ENCODE measurements at regions not wholly inside any gene's neighbourhood (a gene's known extent, or its start where the extent isn't known, plus 50 kb on each side); places are given as distances from the start of the nearest gene placed in this dataset.

DNA sequence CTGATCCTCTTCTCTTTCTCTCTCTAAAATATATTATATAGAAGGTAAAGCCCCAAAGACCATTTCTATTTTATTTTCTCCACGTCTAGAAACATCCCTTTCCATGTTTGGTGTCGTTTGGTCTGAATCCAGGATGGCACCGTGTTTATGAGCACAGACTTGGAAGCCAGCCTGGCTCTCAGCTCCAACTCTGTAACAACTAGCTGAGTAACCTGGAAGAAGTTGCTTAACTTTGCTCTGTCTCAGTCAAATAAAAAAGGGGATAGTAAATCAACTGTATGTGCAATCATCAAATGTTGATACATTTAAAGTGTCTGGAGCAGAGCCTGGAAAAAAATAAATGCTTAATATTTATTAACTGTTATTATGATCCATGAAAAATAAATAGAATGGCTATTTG lies 249.8 kb upstream of the MAF start:
- TF ChIP-seq EZH2 (IDR thresholded peaks at IDR 0.05; ENCODE audit: borderline replicate concordance, insufficient read depth, low read depth, low read length, poor library complexity, severe bottlenecking) = no peak
- TF ChIP-seq, protein P1, sequence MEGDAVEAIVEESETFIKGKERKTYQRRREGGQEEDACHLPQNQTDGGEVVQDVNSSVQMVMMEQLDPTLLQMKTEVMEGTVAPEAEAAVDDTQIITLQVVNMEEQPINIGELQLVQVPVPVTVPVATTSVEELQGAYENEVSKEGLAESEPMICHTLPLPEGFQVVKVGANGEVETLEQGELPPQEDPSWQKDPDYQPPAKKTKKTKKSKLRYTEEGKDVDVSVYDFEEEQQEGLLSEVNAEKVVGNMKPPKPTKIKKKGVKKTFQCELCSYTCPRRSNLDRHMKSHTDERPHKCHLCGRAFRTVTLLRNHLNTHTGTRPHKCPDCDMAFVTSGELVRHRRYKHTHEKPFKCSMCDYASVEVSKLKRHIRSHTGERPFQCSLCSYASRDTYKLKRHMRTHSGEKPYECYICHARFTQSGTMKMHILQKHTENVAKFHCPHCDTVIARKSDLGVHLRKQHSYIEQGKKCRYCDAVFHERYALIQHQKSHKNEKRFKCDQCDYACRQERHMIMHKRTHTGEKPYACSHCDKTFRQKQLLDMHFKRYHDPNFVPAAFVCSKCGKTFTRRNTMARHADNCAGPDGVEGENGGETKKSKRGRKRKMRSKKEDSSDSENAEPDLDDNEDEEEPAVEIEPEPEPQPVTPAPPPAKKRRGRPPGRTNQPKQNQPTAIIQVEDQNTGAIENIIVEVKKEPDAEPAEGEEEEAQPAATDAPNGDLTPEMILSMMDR (IDR thresholded peaks at IDR 0.05) = no peak
- Histone ChIP-seq H3K79me2 (ENCODE audit: control insufficient read depth, insufficient read depth, low read length) (no peaks in the 10 kb centered on the region), H3K27ac (ENCODE audit: low read length in 2 of 2) (no peak overlapping the region), H3K9ac (ENCODE audit: low read length) (no peak overlapping the region), H3K27me3 (replicated peaks in 1 of 4; ENCODE audit: control extremely low read depth in 1 of 4, control insufficient read depth in 3 of 4, insufficient read depth in 4 of 4, low read length in 3 of 4) (no peaks in the 10 kb centered on the region), H3K4me1 (ENCODE audit: control insufficient read depth in 2 of 2, insufficient read depth in 2 of 2, low read length in 2 of 2) (no peaks in the 10 kb centered on the region), H3K4me3 (ENCODE audit: control extremely low read depth in 1 of 5, extremely low read depth in 1 of 5, insufficient read depth in 1 of 5, low read depth in 2 of 5, low read length in 4 of 5) (no peak overlapping the region), H3K4me2 (replicated peaks; ENCODE audit: low read depth, low read length, poor library complexity, severe bottlenecking) (no peak overlapping the region), H2AFZ (ENCODE audit: insufficient read depth, low read depth, low read length, poor library complexity, severe bottlenecking) (no peak overlapping the region), H3K9me3 (ENCODE audit: control extremely low read depth in 1 of 3, control insufficient read depth in 2 of 3, insufficient read depth in 1 of 3, low read length in 2 of 3) (peaks cover 0 to 3% (median under 1%) of the 10 kb centered on the region in 3 donors), H3K36me3 (replicated peaks in 1 of 2; ENCODE audit: control extremely low read depth in 1 of 2, control insufficient read depth in 1 of 2, extremely low read depth in 1 of 2, insufficient read depth in 2 of 2, low read length in 1 of 2) (no peaks in the 10 kb centered on the region), H4K20me1 (ENCODE audit: control insufficient read depth, insufficient read depth, low read length, poor library complexity, severe bottlenecking) (no peaks in the 10 kb centered on the region)
- no peaks in the 10 kb centered on the region for H3K4me1 Mint-ChIP-seq
- ChIA-PET CTCF (interaction anchor here (1.1 kb wide), 1 partner anchor 440 kb away, joined by 3 read pairs; no protein-coding TSS in a partner anchor), POLR2A (no interaction called here)
- H3K9me3 Mint-ChIP-seq (ENCODE audit: insufficient read depth) = peaks cover 7% of the 10 kb centered on the region
- intact Hi-C loops (cut with micrococcal nuclease) = no loop called here
- no peak overlapping the region for H3K27ac Mint-ChIP-seq
- ATAC-seq (ENCODE audit: low read depth) = no peak
- H3K27me3 Mint-ChIP-seq = no peaks in the 10 kb centered on the region
- 84% methylated on average over 3 of the region's 3 CpGs for WGBS (ENCODE audit: insufficient coverage)
- H3K4me3 Mint-ChIP-seq = no peak overlapping the region
- no peak for DNase-seq

DNA sequence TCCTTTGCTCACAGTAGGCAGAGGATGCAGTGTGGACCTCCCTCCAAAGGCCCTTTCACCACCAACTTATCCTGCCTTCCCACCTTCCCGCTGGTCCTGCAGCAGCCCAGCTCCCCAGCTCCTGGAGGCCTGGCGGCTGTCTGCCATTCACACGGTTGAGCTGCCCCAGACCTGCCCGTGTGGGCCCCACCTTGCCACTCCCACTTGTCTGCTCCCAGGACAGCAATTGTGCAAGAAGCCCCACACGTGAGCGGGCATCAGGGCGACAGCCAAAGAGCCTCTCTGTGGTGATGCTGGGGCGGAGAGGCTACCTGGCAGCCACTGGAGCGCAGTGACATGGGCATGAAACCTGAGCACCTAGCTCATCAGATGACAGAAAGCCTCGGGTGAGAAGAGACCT lies 248.6 kb upstream of the MAF start:
- H3K4me1 ChIP-seq (ENCODE audit: control insufficient read depth in 2 of 2, insufficient read depth in 2 of 2, low read length in 2 of 2) = no peaks in the 10 kb centered on the region
- no peak overlapping the region for H3K27ac ChIP-seq (ENCODE audit: low read length in 2 of 2)
- peaks cover 0 to 3% (median 0%) of the 10 kb centered on the region in 3 donors for H3K9me3 ChIP-seq (ENCODE audit: control extremely low read depth in 1 of 3, control insufficient read depth in 2 of 3, insufficient read depth in 1 of 3, low read length in 2 of 3)
- WGBS (ENCODE audit: insufficient coverage) = 86% methylated on average over 10 of the region's 10 CpGs
- no peaks in the 10 kb centered on the region for H3K36me3 ChIP-seq (replicated peaks in 1 of 2; ENCODE audit: control extremely low read depth in 1 of 2, control insufficient read depth in 1 of 2, extremely low read depth in 1 of 2, insufficient read depth in 2 of 2, low read length in 1 of 2)
- CTCF ChIA-PET = interaction anchor here (0.5 kb wide), 1 partner anchor 1071 kb away, joined by 4 read pairs; no protein-coding TSS in a partner anchor
- H3K4me3 Mint-ChIP-seq = no peak overlapping the region
- DNase-seq (no peak), ATAC-seq (ENCODE audit: low read depth) (no peak)
- H2AFZ ChIP-seq (ENCODE audit: insufficient read depth, low read depth, low read length, poor library complexity, severe bottlenecking) = no peak overlapping the region
- peaks cover 5% of the 10 kb centered on the region for H3K9me3 Mint-ChIP-seq (ENCODE audit: insufficient read depth)
- H3K4me3 ChIP-seq (ENCODE audit: control extremely low read depth in 1 of 5, extremely low read depth in 1 of 5, insufficient read depth in 1 of 5, low read depth in 2 of 5, low read length in 4 of 5) = no peak overlapping the region
- no peaks in the 10 kb centered on the region for H4K20me1 ChIP-seq (ENCODE audit: control insufficient read depth, insufficient read depth, low read length, poor library complexity, severe bottlenecking)
- peaks cover 2% of the 10 kb centered on the region for H3K4me1 Mint-ChIP-seq
- H3K9ac ChIP-seq (ENCODE audit: low read length) = no peak overlapping the region
- POLR2A ChIA-PET = no interaction called here
- H3K79me2 ChIP-seq (ENCODE audit: control insufficient read depth, insufficient read depth, low read length) = no peaks in the 10 kb centered on the region
- intact Hi-C loops (cut with micrococcal nuclease) = no loop called here
- TF ChIP-seq EZH2 (IDR thresholded peaks at IDR 0.05; ENCODE audit: borderline replicate concordance, insufficient read depth, low read depth, low read length, poor library complexity, severe bottlenecking) = no peak
- TF ChIP-seq, protein P1 (IDR thresholded peaks at IDR 0.05) = no peak
- no peak overlapping the region for H3K27ac Mint-ChIP-seq
- H3K4me2 ChIP-seq (replicated peaks; ENCODE audit: low read depth, low read length, poor library complexity, severe bottlenecking) = no peak overlapping the region
- no peaks in the 10 kb centered on the region for H3K27me3 Mint-ChIP-seq
- no peaks in the 10 kb centered on the region for H3K27me3 ChIP-seq (replicated peaks in 1 of 4; ENCODE audit: control extremely low read depth in 1 of 4, control insufficient read depth in 3 of 4, insufficient read depth in 4 of 4, low read length in 3 of 4)
